GM06990 (cell line): ENCODE measurements at regions not wholly inside any gene's neighbourhood (a gene's known extent, or its start where the extent isn't known, plus 50 kb on each side); places are given as distances from the start of the nearest gene placed in this dataset.

ENCODE experiments used
- DNase-seq: peaks from one replicate; pipeline ENCODE4 v3.0.0-alpha.2; 2011; ENCODE audit not compliant: insufficient read length; ENCODE audit errors: extremely low read depth
- H3K27me3 ChIP-seq: replicated peaks from 2 replicates; pipeline ENCODE4 v1.6.0; 2011; ENCODE audit warnings: low read length; ENCODE audit not compliant: control insufficient read depth, insufficient read depth
- H3K36me3 ChIP-seq: 2 replicates; pipeline ENCODE4 v1.5.1; 2011; ENCODE audit warnings: low read length; ENCODE audit not compliant: control insufficient read depth, insufficient read depth
- H3K4me3 ChIP-seq: replicated peaks from 2 replicates; pipeline ENCODE4 v1.5.1; 2011; ENCODE audit warnings: low read depth, mild to moderate bottlenecking, control low read depth, low read length
- TF ChIP-seq, protein P1 (sequence below): IDR thresholded peaks from 2 replicates; pipeline ENCODE4 v1.5.1; 2011; ENCODE audit warnings: low read length, control low read depth, mild to moderate bottlenecking, inconsistent platforms; ENCODE audit not compliant: insufficient read depth, poor library complexity, severe bottlenecking

DNA sequence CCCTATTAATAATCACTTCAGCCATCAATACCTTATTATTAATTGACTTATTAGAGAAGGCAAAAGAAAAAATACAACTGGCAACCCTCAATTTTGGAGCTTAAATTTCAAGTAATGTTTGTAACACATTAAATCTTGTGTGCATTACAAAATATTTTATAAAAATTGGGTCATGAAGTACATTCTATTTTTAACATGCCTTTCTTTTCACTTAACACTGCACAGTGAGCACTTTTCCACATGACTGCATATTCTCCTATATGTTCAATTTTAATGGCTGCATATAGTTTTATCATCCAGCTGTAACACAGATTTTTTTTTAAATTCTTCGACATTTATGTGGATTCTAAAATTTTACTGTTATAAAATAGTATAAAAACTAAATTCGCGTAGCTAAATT is 92.5 kb downstream of the SLC17A6 start:
- H3K4me3 ChIP-seq = no peak overlapping the region
- no peaks in the 10 kb centered on the region for H3K27me3 ChIP-seq
- no peaks in the 10 kb centered on the region for H3K36me3 ChIP-seq
- DNase-seq = no peak
- TF ChIP-seq, protein P1, sequence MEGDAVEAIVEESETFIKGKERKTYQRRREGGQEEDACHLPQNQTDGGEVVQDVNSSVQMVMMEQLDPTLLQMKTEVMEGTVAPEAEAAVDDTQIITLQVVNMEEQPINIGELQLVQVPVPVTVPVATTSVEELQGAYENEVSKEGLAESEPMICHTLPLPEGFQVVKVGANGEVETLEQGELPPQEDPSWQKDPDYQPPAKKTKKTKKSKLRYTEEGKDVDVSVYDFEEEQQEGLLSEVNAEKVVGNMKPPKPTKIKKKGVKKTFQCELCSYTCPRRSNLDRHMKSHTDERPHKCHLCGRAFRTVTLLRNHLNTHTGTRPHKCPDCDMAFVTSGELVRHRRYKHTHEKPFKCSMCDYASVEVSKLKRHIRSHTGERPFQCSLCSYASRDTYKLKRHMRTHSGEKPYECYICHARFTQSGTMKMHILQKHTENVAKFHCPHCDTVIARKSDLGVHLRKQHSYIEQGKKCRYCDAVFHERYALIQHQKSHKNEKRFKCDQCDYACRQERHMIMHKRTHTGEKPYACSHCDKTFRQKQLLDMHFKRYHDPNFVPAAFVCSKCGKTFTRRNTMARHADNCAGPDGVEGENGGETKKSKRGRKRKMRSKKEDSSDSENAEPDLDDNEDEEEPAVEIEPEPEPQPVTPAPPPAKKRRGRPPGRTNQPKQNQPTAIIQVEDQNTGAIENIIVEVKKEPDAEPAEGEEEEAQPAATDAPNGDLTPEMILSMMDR = no peak

DNA sequence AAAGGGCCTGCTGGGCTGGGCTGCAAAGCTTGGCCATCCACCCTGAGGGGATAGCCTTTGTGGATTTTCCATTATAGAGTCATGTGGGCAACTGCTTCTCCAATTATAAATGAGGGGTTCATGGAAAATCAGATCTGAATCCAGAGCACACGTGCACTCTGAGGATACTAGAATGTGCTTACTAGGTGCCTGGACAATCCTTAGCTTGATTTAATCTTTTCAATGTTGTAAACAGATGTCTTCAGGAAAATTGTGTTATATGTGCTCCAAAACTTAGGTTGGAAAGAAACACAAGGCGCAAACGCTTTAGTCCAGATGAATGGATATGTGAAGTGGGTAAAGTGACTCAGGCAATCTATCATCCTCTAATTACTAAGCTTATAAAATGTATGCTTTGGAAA is 92.0 kb downstream of the SLC17A6 start:
- TF ChIP-seq, protein P1 = no peak
- no peak overlapping the region for H3K4me3 ChIP-seq
- no peaks in the 10 kb centered on the region for H3K27me3 ChIP-seq
- H3K36me3 ChIP-seq = no peaks in the 10 kb centered on the region
- DNase-seq = no peak
